GM18505 (cell line): ENCODE measurements at regions not wholly inside any gene's neighbourhood (a gene's known extent, or its start where the extent isn't known, plus 50 kb on each side); places are given as distances from the start of the nearest gene placed in this dataset.

Experiments used
- ATAC-seq: cut with Tn5 transposase; IDR thresholded peaks from one replicate; pipeline ENCODE4 v1.9.1; 2021; ENCODE audit not compliant: unreplicated experiment
- POLR2A ChIP-seq: IDR thresholded peaks from 4 replicates; pipeline ENCODE4 v1.6.1; 2011; ENCODE audit warnings: borderline replicate concordance; ENCODE audit not compliant: insufficient read depth, insufficient read length; ENCODE audit errors: extremely low read depth

- no peak for ATAC-seq
- TF ChIP-seq POLR2A, result no peak
Measured at GRCh38 chr18:78232196-78232595, 747.4 kb upstream of the SALL3 start.

- ATAC-seq, result no peak
- no peak for TF ChIP-seq POLR2A
Measured at GRCh38 chr18:78237864-78238263, 741.8 kb upstream of the SALL3 start.

- no peak for ATAC-seq
- TF ChIP-seq POLR2A, result no peak
Measured at GRCh38 chr18:78238404-78239089, 741.1 kb upstream of the SALL3 start.

GRCh38 chr18:78239090-78239457, 740.5 kb upstream of the SALL3 start:
- no peak for TF ChIP-seq POLR2A
- no peak for ATAC-seq

- TF ChIP-seq POLR2A, result no peak
- ATAC-seq, result no peak
Measured at GRCh38 chr18:78240101-78240500, 739.5 kb upstream of the SALL3 start.

- ATAC-seq, result no peak
- TF ChIP-seq POLR2A, result no peak
Measured at GRCh38 chr18:78240627-78241252, 738.9 kb upstream of the SALL3 start.

- ATAC-seq, result no peak
- no peak for TF ChIP-seq POLR2A
Measured at GRCh38 chr18:78241535-78242253, 737.9 kb upstream of the SALL3 start.

GRCh38 chr18:78242254-78242643, 737.4 kb upstream of the SALL3 start:
- no peak for TF ChIP-seq POLR2A
- ATAC-seq, result no peak

GRCh38 chr18:78242806-78243205, 736.8 kb upstream of the SALL3 start:
- TF ChIP-seq POLR2A, result no peak
- no peak for ATAC-seq

- TF ChIP-seq POLR2A, result no peak
- no peak for ATAC-seq
Measured at GRCh38 chr18:78244779-78245178, 734.8 kb upstream of the SALL3 start.

- TF ChIP-seq POLR2A, result no peak
- ATAC-seq, result no peak
Measured at GRCh38 chr18:78245451-78245850, 734.2 kb upstream of the SALL3 start.

- no peak for TF ChIP-seq POLR2A
- ATAC-seq, result no peak
Measured at GRCh38 chr18:78246050-78246449, 733.6 kb upstream of the SALL3 start.

- TF ChIP-seq POLR2A, result no peak
- ATAC-seq, result no peak
Measured at GRCh38 chr18:78246588-78246987, 733.0 kb upstream of the SALL3 start.
